TTC549 (cell line): ENCODE measurements at regions not wholly inside any gene's neighbourhood (a gene's known extent, or its start where the extent isn't known, plus 50 kb on each side); places are given as distances from the start of the nearest gene placed in this dataset.
"Not testable (repeated sequence)": the region's sequence is repeated elsewhere in the genome, so short reads cannot be mapped to it uniquely, and the experiment has no call there.

ENCODE experiments used
- FAIRE-seq: peaks from 2 replicates; lab custom pipeline; 2012; peaks lifted over from hg19 to GRCh38; lab: Jason Lieb, UNC

GRCh38 chr2:36302911-36303310, 52.7 kb upstream of the CRIM1 start:
- FAIRE-seq: no peak

GRCh38 chr2:36301843-36302242, 53.7 kb upstream of the CRIM1 start:
- FAIRE-seq: no peak

GRCh38 chr2:36300697-36301096, 54.9 kb upstream of the CRIM1 start:
- FAIRE-seq: no peak

- FAIRE-seq: no peak
Observed at GRCh38 chr2:36296798-36297197, 58.8 kb upstream of the CRIM1 start.

GRCh38 chr2:36294316-36294721, 61.3 kb upstream of the CRIM1 start:
- no peak for FAIRE-seq

- FAIRE-seq: no peak
Observed at GRCh38 chr2:36290306-36290856, 65.2 kb upstream of the CRIM1 start.

- no peak for FAIRE-seq
Observed at GRCh38 chr2:36289731-36290130, 65.8 kb upstream of the CRIM1 start.

- no peak for FAIRE-seq
Observed at GRCh38 chr2:36287363-36288275, 68.0 kb upstream of the CRIM1 start.

- not testable (repeated sequence) for FAIRE-seq
Observed at GRCh38 chr2:36279506-36279905, 76.1 kb upstream of the CRIM1 start.

- no peak for FAIRE-seq
Observed at GRCh38 chr2:36277881-36278523, 77.6 kb upstream of the CRIM1 start.

- FAIRE-seq: no peak
Observed at GRCh38 chr2:36277146-36277808, 78.3 kb upstream of the CRIM1 start.

GRCh38 chr2:36271266-36271665, 84.3 kb upstream of the CRIM1 start:
- no peak for FAIRE-seq

- no peak for FAIRE-seq
Observed at GRCh38 chr2:36270758-36271157, 84.8 kb upstream of the CRIM1 start.

GRCh38 chr2:36267194-36267593, 88.4 kb upstream of the CRIM1 start:
- FAIRE-seq: no peak

GRCh38 chr2:36266536-36267121, 88.9 kb upstream of the CRIM1 start:
- no peak for FAIRE-seq

GRCh38 chr2:36262581-36262980, 93.0 kb upstream of the CRIM1 start:
- no peak for FAIRE-seq

GRCh38 chr2:36255863-36256262, 99.7 kb upstream of the CRIM1 start:
- no peak for FAIRE-seq

GRCh38 chr2:36253086-36253485, 102.5 kb upstream of the CRIM1 start:
- FAIRE-seq: no peak

- FAIRE-seq: no peak
Observed at GRCh38 chr2:36246320-36246990, 109.1 kb upstream of the CRIM1 start.

GRCh38 chr2:36245651-36246050, 109.9 kb upstream of the CRIM1 start:
- no peak for FAIRE-seq

- FAIRE-seq: no peak
Observed at GRCh38 chr2:36238106-36238505, 117.5 kb upstream of the CRIM1 start.

- FAIRE-seq: no peak
Observed at GRCh38 chr2:36235882-36236281, 119.7 kb upstream of the CRIM1 start.
